ENCODE measurements at regions not wholly inside any gene's neighbourhood (a gene's known extent, or its start where the extent isn't known, plus 50 kb on each side); places are given as distances from the start of the nearest gene placed in this dataset.
"Not testable (repeated sequence)": the region's sequence is repeated elsewhere in the genome, so short reads cannot be mapped to it uniquely, and the experiment has no call there.

DNA sequence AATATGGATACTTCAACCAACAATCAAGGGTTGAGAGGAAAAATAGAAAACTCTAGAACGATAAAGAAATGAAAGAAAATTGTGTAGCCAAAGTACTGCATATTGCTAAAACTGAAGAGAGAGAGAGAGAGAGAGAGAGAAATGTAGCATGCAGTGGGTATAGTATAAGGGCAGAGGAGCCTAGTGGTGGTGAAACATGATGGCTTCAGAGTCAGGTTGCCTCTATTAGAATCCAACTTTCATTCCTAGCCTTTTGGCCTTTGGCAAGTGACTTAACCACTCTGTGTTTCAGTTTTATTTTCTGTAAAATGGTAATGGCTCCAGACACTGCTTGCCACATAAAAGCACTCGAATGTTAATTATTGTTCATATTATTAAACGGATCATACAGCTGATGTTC is 71.2 kb upstream of the NAF1 start:
- Histone ChIP-seq H3K79me2 (ENCODE audit: insufficient read depth, low read length) (no peaks in the 10 kb centered on the region; the same call in 1 of the 2 replicates), H3F3A (ENCODE audit: insufficient read depth, low read length) (no peaks in the 10 kb centered on the region), H3K4me2 (ENCODE audit: low read length) (no peak overlapping the region), H4K20me1 (ENCODE audit: insufficient read depth, low read length) (no peaks in the 10 kb centered on the region), H3K36me3 (ENCODE audit: insufficient read depth, low read length) (no peaks in the 10 kb centered on the region), H3K4me1 (ENCODE audit: insufficient read depth, low read length, severe bottlenecking) (no peaks in the 10 kb centered on the region), H3K9ac (ENCODE audit: low read length) (no peak overlapping the region), H3K27ac (ENCODE audit: low read depth, low read length, poor library complexity, severe bottlenecking) (no peak overlapping the region), H3K9me3 (ENCODE audit: low read length) (no peaks in the 10 kb centered on the region), H3K9me2 (ENCODE audit: low read depth, low read length) (no peaks in the 10 kb centered on the region), H3K4me3 (ENCODE audit: low read depth, low read length, poor library complexity, severe bottlenecking) (no peak overlapping the region), H3K27me3 (ENCODE audit: insufficient read depth, low read length) (no peaks in the 10 kb centered on the region), H2AFZ (ENCODE audit: low read length) (no peak overlapping the region)
- TF ChIP-seq, protein P1, sequence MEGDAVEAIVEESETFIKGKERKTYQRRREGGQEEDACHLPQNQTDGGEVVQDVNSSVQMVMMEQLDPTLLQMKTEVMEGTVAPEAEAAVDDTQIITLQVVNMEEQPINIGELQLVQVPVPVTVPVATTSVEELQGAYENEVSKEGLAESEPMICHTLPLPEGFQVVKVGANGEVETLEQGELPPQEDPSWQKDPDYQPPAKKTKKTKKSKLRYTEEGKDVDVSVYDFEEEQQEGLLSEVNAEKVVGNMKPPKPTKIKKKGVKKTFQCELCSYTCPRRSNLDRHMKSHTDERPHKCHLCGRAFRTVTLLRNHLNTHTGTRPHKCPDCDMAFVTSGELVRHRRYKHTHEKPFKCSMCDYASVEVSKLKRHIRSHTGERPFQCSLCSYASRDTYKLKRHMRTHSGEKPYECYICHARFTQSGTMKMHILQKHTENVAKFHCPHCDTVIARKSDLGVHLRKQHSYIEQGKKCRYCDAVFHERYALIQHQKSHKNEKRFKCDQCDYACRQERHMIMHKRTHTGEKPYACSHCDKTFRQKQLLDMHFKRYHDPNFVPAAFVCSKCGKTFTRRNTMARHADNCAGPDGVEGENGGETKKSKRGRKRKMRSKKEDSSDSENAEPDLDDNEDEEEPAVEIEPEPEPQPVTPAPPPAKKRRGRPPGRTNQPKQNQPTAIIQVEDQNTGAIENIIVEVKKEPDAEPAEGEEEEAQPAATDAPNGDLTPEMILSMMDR (IDR thresholded peaks at IDR 0.05; ENCODE audit: low read length), result no peak
- TF ChIP-seq EZH2 (IDR thresholded peaks at IDR 0.05; ENCODE audit: borderline replicate concordance, low read length), result no peak

DNA sequence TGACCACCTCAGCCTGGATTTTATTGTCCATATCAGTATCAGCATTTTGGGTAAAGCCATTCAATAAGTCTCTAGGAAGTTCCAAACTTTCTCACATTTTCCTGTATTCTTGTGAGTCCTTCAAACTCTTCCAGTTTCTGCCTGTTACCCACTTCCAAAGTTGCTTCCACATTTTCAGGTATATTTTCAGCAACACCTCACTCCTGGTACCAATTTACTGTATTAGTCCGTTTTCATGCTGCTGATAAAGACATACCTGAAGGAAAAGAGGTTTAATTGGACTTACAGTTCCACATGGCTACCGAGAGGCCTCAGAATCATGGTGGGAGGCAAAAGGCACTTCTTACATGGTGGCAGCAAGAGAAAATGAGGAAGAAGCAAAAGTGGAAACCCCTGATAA is 69.7 kb upstream of the NAF1 start:
- not testable (repeated sequence) for H2AFZ ChIP-seq (ENCODE audit: low read length); H3K9ac ChIP-seq (ENCODE audit: low read length); H4K20me1 ChIP-seq (ENCODE audit: insufficient read depth, low read length); H3K27ac ChIP-seq (ENCODE audit: low read depth, low read length, poor library complexity, severe bottlenecking); H3K4me2 ChIP-seq (ENCODE audit: low read length); H3K9me2 ChIP-seq (ENCODE audit: low read depth, low read length); H3K4me1 ChIP-seq (ENCODE audit: insufficient read depth, low read length, severe bottlenecking); H3K36me3 ChIP-seq (ENCODE audit: insufficient read depth, low read length); H3K27me3 ChIP-seq (ENCODE audit: insufficient read depth, low read length); H3K9me3 ChIP-seq (ENCODE audit: low read length); H3F3A ChIP-seq (ENCODE audit: insufficient read depth, low read length); H3K4me3 ChIP-seq (ENCODE audit: low read depth, low read length, poor library complexity, severe bottlenecking); H3K79me2 ChIP-seq (ENCODE audit: insufficient read depth, low read length)

DNA sequence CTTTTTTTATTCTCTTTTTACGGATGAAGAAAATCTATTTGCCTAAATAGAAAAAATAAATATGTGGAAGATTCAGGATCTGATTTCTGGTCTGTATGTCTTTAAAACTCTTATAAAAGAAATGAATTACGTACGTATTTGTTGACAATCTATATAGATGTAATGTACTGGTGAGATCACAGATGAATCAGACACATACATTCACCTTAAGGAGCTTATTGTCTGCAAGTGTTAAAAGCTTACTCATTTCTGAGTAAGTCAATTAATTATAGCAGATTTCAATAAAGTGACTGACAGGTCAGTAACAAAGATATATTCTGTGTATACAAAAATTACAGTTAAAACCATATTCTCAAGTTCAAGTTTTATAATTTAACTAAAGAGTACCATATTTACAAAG is 66.6 kb upstream of the NAF1 start:
- no peak overlapping the region for H3K4me2 ChIP-seq (ENCODE audit: low read length)
- TF ChIP-seq, protein P1 (IDR thresholded peaks at IDR 0.05; ENCODE audit: low read length), result no peak
- TF ChIP-seq EZH2 (IDR thresholded peaks at IDR 0.05; ENCODE audit: borderline replicate concordance, low read length), result no peak
- no peaks in the 10 kb centered on the region for H3K36me3 ChIP-seq (ENCODE audit: insufficient read depth, low read length)
- H3K9me3 ChIP-seq (ENCODE audit: low read length), result no peaks in the 10 kb centered on the region
- H4K20me1 ChIP-seq (ENCODE audit: insufficient read depth, low read length), result no peaks in the 10 kb centered on the region
- H3K9me2 ChIP-seq (ENCODE audit: low read depth, low read length), result no peaks in the 10 kb centered on the region
- no peaks in the 10 kb centered on the region for H3K27me3 ChIP-seq (ENCODE audit: insufficient read depth, low read length)
- no peak overlapping the region for H3K4me3 ChIP-seq (ENCODE audit: low read depth, low read length, poor library complexity, severe bottlenecking)
- H3K79me2 ChIP-seq (ENCODE audit: insufficient read depth, low read length), result no peaks in the 10 kb centered on the region; the same call in 1 of the 2 replicates
- H2AFZ ChIP-seq (ENCODE audit: low read length), result no peak overlapping the region
- no peaks in the 10 kb centered on the region for H3F3A ChIP-seq (ENCODE audit: insufficient read depth, low read length)
- H3K27ac ChIP-seq (ENCODE audit: low read depth, low read length, poor library complexity, severe bottlenecking), result no peak overlapping the region
- no peaks in the 10 kb centered on the region for H3K4me1 ChIP-seq (ENCODE audit: insufficient read depth, low read length, severe bottlenecking)
- H3K9ac ChIP-seq (ENCODE audit: low read length), result no peak overlapping the region

DNA sequence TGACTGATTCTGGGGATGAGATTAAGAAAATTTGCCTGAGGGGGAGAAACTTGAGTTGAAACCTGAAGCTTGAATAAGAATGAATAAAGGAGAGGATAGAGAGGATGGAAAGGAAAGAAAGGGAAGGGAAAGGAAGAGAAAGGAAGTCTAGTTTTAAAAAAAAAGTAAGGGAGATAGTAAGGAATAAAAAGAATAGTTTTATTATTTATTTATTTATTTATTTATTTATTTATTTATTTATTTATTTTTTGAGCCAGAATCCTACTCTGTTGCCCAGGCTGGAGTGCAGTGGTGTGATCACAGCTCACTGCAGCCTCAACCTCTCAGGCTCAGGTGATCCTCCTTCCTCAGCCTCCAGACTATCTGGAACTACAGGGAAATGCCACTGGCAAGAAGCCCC is 62.0 kb upstream of the NAF1 start:
- H3K27ac ChIP-seq (ENCODE audit: low read depth, low read length, poor library complexity, severe bottlenecking), result no peak overlapping the region
- TF ChIP-seq, protein P1 (IDR thresholded peaks at IDR 0.05; ENCODE audit: low read length), result no peak
- TF ChIP-seq EZH2 (IDR thresholded peaks at IDR 0.05; ENCODE audit: borderline replicate concordance, low read length), result no peak

More for the DNA sequence above, 62.0 kb upstream of the NAF1 start:
- H3K4me3 ChIP-seq (ENCODE audit: low read depth, low read length, poor library complexity, severe bottlenecking), result no peak overlapping the region
- H3F3A ChIP-seq (ENCODE audit: insufficient read depth, low read length), result no peaks in the 10 kb centered on the region
- H3K9ac ChIP-seq (ENCODE audit: low read length), result no peak overlapping the region
- no peak overlapping the region for H2AFZ ChIP-seq (ENCODE audit: low read length)
- H3K9me3 ChIP-seq (ENCODE audit: low read length), result no peaks in the 10 kb centered on the region
- H3K27me3 ChIP-seq (ENCODE audit: insufficient read depth, low read length), result no peaks in the 10 kb centered on the region
- no peaks in the 10 kb centered on the region for H4K20me1 ChIP-seq (ENCODE audit: insufficient read depth, low read length)
- no peaks in the 10 kb centered on the region; the same call in 1 of the 2 replicates for H3K79me2 ChIP-seq (ENCODE audit: insufficient read depth, low read length)
- no peaks in the 10 kb centered on the region for H3K36me3 ChIP-seq (ENCODE audit: insufficient read depth, low read length)
- no peak overlapping the region for H3K4me2 ChIP-seq (ENCODE audit: low read length)
- no peaks in the 10 kb centered on the region for H3K4me1 ChIP-seq (ENCODE audit: insufficient read depth, low read length, severe bottlenecking)
- H3K9me2 ChIP-seq (ENCODE audit: low read depth, low read length), result no peaks in the 10 kb centered on the region

All from OCI-LY1 (cell line).